ENCODE measurements at regions not wholly inside any gene's neighbourhood (a gene's known extent, or its start where the extent isn't known, plus 50 kb on each side); places are given as distances from the start of the nearest gene placed in this dataset.

DNA sequence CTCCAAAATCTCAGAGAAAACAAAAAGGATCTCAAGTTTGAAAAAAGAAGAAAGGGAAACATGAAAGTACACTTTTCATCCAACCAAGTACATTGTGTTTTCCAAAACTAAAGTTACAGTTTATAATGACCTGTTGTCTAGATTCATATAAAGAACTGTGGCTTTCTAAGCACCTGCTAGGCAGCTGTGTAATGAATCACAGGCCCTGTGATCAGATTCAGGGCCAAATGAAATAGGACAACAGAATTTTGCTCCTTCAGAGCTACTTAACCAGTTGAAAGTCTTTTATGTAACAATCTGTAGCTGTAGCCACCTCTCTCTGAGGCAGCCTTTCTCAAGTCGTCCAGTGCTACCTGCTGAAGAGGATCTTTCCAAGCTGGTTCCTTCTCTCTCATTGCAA lies 960.0 kb upstream of the RAG2 start:
- ATAC-seq (no peak), DNase-seq (ENCODE audit: low read depth, low spot score) (no peak)
- Histone ChIP-seq H3K27ac (ENCODE audit: low read length) (no peak overlapping the region), H3K36me3 (ENCODE audit: control insufficient read depth, insufficient read depth, low read length) (no peaks in the 10 kb centered on the region), H3K4me3 (ENCODE audit: low read depth in 2 of 2, low read length in 2 of 2) (no peak overlapping the region), H3K27me3 (ENCODE audit: control insufficient read depth, insufficient read depth, low read length) (no peaks in the 10 kb centered on the region), H3K9me3 (ENCODE audit: control insufficient read depth, insufficient read depth, low read depth, low read length) (no peaks in the 10 kb centered on the region), H3K4me1 (ENCODE audit: control insufficient read depth, insufficient read depth, low read length) (no peaks in the 10 kb centered on the region)
- TF ChIP-seq TCF7L2 (IDR thresholded peaks at IDR 0.05; ENCODE audit: low read depth, low read length), result no peak
- TF ChIP-seq, protein P1, sequence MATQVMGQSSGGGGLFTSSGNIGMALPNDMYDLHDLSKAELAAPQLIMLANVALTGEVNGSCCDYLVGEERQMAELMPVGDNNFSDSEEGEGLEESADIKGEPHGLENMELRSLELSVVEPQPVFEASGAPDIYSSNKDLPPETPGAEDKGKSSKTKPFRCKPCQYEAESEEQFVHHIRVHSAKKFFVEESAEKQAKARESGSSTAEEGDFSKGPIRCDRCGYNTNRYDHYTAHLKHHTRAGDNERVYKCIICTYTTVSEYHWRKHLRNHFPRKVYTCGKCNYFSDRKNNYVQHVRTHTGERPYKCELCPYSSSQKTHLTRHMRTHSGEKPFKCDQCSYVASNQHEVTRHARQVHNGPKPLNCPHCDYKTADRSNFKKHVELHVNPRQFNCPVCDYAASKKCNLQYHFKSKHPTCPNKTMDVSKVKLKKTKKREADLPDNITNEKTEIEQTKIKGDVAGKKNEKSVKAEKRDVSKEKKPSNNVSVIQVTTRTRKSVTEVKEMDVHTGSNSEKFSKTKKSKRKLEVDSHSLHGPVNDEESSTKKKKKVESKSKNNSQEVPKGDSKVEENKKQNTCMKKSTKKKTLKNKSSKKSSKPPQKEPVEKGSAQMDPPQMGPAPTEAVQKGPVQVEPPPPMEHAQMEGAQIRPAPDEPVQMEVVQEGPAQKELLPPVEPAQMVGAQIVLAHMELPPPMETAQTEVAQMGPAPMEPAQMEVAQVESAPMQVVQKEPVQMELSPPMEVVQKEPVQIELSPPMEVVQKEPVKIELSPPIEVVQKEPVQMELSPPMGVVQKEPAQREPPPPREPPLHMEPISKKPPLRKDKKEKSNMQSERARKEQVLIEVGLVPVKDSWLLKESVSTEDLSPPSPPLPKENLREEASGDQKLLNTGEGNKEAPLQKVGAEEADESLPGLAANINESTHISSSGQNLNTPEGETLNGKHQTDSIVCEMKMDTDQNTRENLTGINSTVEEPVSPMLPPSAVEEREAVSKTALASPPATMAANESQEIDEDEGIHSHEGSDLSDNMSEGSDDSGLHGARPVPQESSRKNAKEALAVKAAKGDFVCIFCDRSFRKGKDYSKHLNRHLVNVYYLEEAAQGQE (IDR thresholded peaks at IDR 0.05; ENCODE audit: insufficient read depth in 1 of 2, low read depth in 2 of 2, low read length in 1 of 2), result no peak
- TF ChIP-seq POLR2AphosphoS5 (IDR thresholded peaks at IDR 0.05; ENCODE audit: low read depth, low read length), result no peak
- TF ChIP-seq SIN3A (IDR thresholded peaks at IDR 0.05; ENCODE audit: borderline replicate concordance, insufficient read depth, low read depth, low read length), result no peak
- TF ChIP-seq CTCF (IDR thresholded peaks at IDR 0.05), result no peak
- in situ Hi-C loops (cut with HindIII; ENCODE audit: low pct_unique_long_range_greater_than_20kb, low sequenced_read_pairs) (no loop called here), intact Hi-C loops (cut with micrococcal nuclease; ENCODE audit: unreplicated experiment) (no loop called here)
- CTCF ChIA-PET, result no interaction called here
- POLR2A ChIA-PET, result no interaction called here
- BruUV-seq (replicated peaks), result no TSS peak

- no peaks in the 10 kb centered on the region for H3K9me3 ChIP-seq (ENCODE audit: control insufficient read depth, insufficient read depth, low read depth, low read length)
- BruUV-seq (replicated peaks), result no TSS peak
- ChIA-PET POLR2A (no interaction called here), CTCF (no interaction called here)
- H3K27ac ChIP-seq (ENCODE audit: low read length), result no peak overlapping the region
- H3K36me3 ChIP-seq (ENCODE audit: control insufficient read depth, insufficient read depth, low read length), result no peaks in the 10 kb centered on the region
- H3K4me3 ChIP-seq (ENCODE audit: low read depth in 2 of 2, low read length in 2 of 2), result no peak overlapping the region
- no peak for DNase-seq (ENCODE audit: low read depth, low spot score)
- intact Hi-C loops (cut with micrococcal nuclease; ENCODE audit: unreplicated experiment) (no loop called here), in situ Hi-C loops (cut with HindIII; ENCODE audit: low pct_unique_long_range_greater_than_20kb, low sequenced_read_pairs) (no loop called here)
- H3K4me1 ChIP-seq (ENCODE audit: control insufficient read depth, insufficient read depth, low read length), result no peaks in the 10 kb centered on the region
- TF ChIP-seq SIN3A (IDR thresholded peaks at IDR 0.05; ENCODE audit: borderline replicate concordance, insufficient read depth, low read depth, low read length) (no peak), CTCF (IDR thresholded peaks at IDR 0.05) (no peak), POLR2AphosphoS5 (IDR thresholded peaks at IDR 0.05; ENCODE audit: low read depth, low read length) (no peak), TCF7L2 (IDR thresholded peaks at IDR 0.05; ENCODE audit: low read depth, low read length) (no peak)
- TF ChIP-seq, protein P1 (IDR thresholded peaks at IDR 0.05; ENCODE audit: insufficient read depth in 1 of 2, low read depth in 2 of 2, low read length in 1 of 2), result no peak
- ATAC-seq, result no peak
- no peaks in the 10 kb centered on the region for H3K27me3 ChIP-seq (ENCODE audit: control insufficient read depth, insufficient read depth, low read length)
These were observed 954.2 kb upstream of the RAG2 start for GRCh38 chr11:37552284-37552683.

Data from Panc1 (cell line).